Muscle layer of colon (tissue), 2 donors: ENCODE measurements at regions not wholly inside any gene's neighbourhood (a gene's known extent, or its start where the extent isn't known, plus 50 kb on each side); places are given as distances from the start of the nearest gene placed in this dataset.

ENCODE experiments used
- H3K27ac ChIP-seq: one replicate; pipeline ENCODE4 v1.7.0; 2013; ENCODE audit warnings: low read depth, mild to moderate bottlenecking, low read length, moderate library complexity
- H3K27me3 ChIP-seq, 2 donors: one replicate each; pipeline ENCODE4 v1.7.0; 2013; ENCODE audit warnings: low read length in 2 of 2, mild to moderate bottlenecking in 2 of 2; ENCODE audit not compliant: insufficient read depth in 2 of 2, control insufficient read depth in 1 of 2
- H3K36me3 ChIP-seq: one replicate; pipeline ENCODE4 v1.7.0; 2013; ENCODE audit warnings: mild to moderate bottlenecking, low read length; ENCODE audit not compliant: insufficient read depth
- H3K4me1 ChIP-seq: one replicate; pipeline ENCODE4 v1.7.0; 2013; ENCODE audit warnings: mild to moderate bottlenecking, low read length; ENCODE audit not compliant: insufficient read depth
- H3K4me3 ChIP-seq, 2 donors: one replicate each; pipeline ENCODE4 v1.7.0; 2013; ENCODE audit warnings: low read length in 2 of 2, low read depth in 1 of 2, mild to moderate bottlenecking in 1 of 2, moderate library complexity in 1 of 2
- H3K9ac ChIP-seq: one replicate; pipeline ENCODE4 v1.7.0; 2013; ENCODE audit warnings: low read length
- H3K9me3 ChIP-seq: one replicate; pipeline ENCODE4 v1.7.0; 2013; ENCODE audit warnings: mild to moderate bottlenecking, low read length
- donor health status: abdominal sarcoma.
- donor health status: Adenocarcinoma of cecum.

DNA sequence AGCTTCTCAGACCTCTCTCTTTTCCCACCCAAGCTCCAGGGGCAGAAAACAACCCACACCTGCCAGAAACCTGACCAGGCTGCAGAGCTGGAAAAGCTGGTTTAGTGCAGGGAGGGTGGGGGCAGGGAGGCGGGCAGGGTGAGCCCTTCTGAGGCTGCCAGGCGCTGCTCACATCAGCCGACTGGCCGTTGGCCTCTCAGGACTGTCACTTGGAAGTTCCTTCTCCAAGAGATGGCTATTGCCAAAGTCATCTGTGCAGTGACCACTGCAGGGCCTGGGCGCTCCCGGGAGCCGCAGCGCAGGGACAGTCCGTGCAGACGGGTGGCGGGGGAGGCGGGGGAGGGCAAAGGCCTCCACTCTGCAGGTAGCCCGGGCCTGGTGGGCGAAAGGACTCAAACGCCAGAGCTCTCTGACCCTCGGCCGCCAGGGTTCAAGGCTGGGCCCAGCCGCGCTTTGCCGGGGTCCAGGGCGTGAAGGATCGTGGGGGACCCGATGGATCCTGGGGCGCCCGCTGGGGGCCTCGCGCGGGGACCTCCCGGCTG lies 205.0 kb upstream of the IER5L start:
- no peaks in the 10 kb centered on the region for H3K9me3 ChIP-seq
- no peaks in the 10 kb centered on the region for H3K27me3 ChIP-seq
- H3K4me3 ChIP-seq = peak overlapping the region; percentile 47 to 69
- H3K4me1 ChIP-seq = peaks cover 10% of the 10 kb centered on the region
- H3K27ac ChIP-seq = peak overlapping the region; percentile 98
- H3K36me3 ChIP-seq = no peaks in the 10 kb centered on the region
- H3K9ac ChIP-seq = peak overlapping the region; percentile 16

DNA sequence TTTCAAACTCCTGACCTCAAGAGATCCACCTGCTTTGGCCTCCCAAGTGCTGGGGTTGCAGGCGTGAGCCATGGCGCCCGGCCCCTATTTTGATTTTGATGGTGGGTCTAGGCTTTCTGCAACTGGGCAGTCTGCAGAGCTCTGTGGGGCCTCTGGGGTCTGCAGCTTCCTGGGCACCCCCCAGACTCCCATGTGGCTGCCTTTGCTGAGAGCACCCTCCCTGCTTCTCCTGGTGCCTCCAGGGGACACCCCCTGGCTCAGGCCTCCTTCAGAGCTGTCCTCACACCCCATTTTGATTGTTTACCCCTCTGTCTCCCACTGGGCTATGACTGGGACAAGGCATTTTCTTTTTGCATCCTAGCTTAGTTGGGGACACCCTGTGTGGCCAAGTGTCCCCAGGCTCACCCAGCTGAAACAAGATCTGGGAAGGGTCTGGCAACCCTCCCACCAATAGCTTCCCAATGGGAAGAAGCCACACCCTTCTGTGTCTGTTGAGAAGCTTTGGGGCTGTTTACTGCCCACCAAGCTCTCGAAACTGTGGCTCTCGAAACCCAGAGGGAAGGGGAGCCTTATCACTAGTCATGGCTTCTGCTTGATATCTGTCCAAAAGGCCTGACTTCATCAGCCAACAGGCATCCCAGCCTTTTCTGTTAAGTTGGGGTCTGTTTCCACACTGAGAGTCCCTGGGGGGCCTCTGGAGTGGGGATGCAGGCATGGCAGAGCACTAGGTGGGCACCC lies 204.4 kb upstream of the IER5L start:
- Histone ChIP-seq H3K9ac (peak overlapping the region; percentile 16), H3K4me3 (peak overlapping the region; percentile 47 to 69)

DNA sequence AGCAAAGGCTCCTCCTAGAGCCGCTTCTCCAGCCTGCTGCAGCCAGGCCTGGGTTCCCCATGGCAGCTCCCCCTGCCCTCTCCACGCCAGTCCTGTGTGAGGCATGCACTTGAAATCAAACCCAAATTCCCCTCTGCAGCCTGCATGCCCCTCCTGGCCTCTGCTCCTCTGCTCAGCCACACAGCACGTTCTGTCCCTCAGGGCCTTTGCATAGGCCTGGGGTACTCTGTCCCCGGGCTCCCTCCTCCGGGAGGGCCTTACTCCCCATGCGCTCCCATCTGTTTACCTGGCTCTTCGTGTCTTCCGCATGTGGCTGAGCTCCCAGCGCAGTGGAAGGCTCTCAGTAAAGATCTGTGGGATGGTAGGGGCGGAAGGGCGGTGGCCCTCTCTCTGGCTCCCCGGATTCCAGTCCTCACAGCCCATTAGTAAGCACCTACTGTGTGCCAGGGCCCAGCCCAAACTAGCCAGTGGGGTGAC lies 203.5 kb upstream of the IER5L start:
- H3K9me3 ChIP-seq = no peaks in the 10 kb centered on the region
- no peaks in the 10 kb centered on the region for H3K27me3 ChIP-seq
- H3K27ac ChIP-seq = no peak overlapping the region
- no peak overlapping the region for H3K4me3 ChIP-seq
- H3K4me1 ChIP-seq = peaks cover 10% of the 10 kb centered on the region
- H3K36me3 ChIP-seq = no peaks in the 10 kb centered on the region
- no peak overlapping the region for H3K9ac ChIP-seq

More for the DNA sequence above, 204.4 kb upstream of the IER5L start:
- Histone ChIP-seq H3K9me3 (no peaks in the 10 kb centered on the region), H3K36me3 (no peaks in the 10 kb centered on the region), H3K27ac (peak overlapping the region; percentile 98), H3K27me3 (no peaks in the 10 kb centered on the region), H3K4me1 (peaks cover 10% of the 10 kb centered on the region)

DNA sequence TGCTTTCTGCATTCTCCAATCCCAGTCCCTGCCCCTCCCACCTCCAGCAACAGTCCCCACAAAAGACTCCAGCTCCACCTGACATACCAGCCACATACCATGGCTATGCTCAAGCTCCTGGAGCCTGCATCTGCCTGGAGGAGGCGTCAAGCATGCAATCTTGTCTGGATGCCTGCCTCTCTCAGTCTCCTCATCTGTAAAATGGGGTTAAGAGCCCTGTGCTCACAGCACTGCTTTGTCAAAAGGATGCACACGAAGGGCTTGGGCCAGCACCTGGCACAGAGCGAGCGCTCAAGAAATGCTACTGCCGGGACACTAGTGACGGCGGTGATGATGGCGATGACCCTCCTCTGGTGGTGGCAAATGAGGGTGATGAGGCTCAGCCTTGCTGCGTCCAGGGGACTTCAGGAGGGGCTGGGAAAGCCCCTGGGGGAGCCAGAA lies 202.9 kb upstream of the IER5L start:
- Histone ChIP-seq H3K4me3 (no peak overlapping the region), H3K27ac (no peak overlapping the region)

DNA sequence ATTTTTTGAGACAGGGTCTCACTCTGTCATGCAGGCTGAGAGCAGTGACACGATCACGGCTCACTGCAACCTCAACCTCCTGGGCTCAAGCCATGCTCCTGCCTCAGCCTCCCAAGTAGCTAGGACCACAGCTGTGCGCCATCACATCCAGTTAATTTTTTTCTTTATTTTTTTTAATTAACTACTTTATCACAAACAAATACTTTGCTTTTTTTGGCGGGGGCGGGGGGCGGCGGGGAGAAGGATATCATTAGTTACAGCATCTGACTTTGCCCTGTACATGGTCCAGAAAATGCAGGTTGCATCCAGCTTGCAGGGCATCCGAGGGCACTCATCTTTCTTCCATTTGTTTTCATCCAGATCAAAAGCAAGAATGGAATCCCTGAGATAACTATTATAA lies 201.8 kb upstream of the IER5L start:
- no peak overlapping the region for H3K9ac ChIP-seq
- H3K4me1 ChIP-seq = peaks cover 10% of the 10 kb centered on the region
- no peaks in the 10 kb centered on the region for H3K27me3 ChIP-seq
- no peak overlapping the region for H3K27ac ChIP-seq
- no peaks in the 10 kb centered on the region for H3K36me3 ChIP-seq
- H3K9me3 ChIP-seq = no peaks in the 10 kb centered on the region
- no peak overlapping the region for H3K4me3 ChIP-seq

More for the DNA sequence above, 202.9 kb upstream of the IER5L start:
- Histone ChIP-seq H3K9ac (no peak overlapping the region), H3K27me3 (no peaks in the 10 kb centered on the region), H3K4me1 (peaks cover 10% of the 10 kb centered on the region), H3K9me3 (no peaks in the 10 kb centered on the region), H3K36me3 (no peaks in the 10 kb centered on the region)

DNA sequence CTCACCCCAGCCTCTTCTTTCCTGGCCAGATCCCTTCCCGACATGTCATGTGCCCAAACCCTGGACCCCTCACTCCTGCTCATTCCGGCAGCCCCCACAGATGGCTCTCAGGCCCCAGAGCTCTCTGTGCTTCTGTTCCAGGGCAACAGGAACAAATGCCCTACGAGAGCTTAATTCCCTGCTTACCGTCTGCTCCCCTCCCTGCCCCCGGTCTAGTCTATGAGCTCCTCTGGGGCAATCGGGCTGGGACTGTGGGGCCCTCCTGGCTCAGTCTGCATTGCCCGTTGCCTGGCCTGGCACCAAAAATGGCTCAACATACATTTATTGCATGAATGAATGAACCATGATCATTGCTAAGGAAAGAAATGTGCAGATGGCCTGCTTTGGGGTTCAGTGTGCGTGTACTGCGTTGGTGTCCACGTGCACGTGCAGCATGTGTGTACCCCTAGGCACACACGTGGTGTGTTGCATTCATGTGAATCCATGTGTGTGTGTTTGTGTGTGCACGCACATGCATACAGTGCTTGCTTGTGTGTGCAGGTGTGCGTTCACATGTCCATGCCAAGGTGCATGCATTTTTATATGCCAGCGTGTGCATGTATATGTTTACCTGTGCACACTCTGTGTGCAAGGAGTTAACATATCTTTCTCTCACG lies 201.2 kb upstream of the IER5L start:
- Histone ChIP-seq H3K4me3 (no peak overlapping the region), H3K9me3 (no peaks in the 10 kb centered on the region), H3K9ac (no peak overlapping the region), H3K27me3 (no peaks in the 10 kb centered on the region), H3K36me3 (no peaks in the 10 kb centered on the region), H3K27ac (no peak overlapping the region), H3K4me1 (peaks cover 10% of the 10 kb centered on the region)

DNA sequence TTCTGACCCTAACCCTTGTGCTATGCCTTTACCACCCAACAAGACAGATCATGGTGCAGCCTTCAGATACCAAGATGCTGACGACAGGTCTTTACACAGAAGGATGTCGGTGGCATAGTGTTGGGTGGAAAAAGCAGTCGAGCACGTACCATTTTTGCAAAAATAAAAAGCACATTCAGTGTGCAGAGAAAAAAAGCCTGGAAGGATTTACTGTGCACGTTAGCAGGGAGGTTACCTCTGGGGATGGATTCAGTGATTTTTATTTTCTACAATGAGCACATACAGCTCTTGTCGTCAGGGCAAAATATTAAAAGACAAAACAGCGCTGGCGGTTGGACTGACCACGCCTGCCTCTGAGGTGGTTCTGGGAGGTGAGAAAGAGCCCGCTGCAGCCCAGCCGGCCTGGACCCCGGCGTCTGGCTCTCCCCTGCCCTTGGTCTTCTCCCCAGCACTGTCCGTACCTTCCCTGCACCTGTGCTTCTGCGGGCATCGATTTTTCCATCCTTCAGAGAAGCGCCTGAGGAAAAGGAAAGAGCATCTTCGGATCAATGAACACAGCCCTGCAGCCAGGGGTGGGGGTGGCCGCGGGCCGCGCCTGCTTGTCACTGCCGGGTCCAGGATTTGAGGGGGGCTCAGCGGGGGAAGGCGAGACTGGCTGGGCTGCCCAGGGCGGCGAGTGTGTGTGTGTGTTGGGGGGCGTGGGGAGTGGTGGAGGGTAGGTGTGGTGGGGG lies 200.0 kb upstream of the IER5L start:
- peaks cover 10% of the 10 kb centered on the region for H3K4me1 ChIP-seq
- H3K27ac ChIP-seq = no peak overlapping the region
- no peaks in the 10 kb centered on the region for H3K36me3 ChIP-seq
- H3K9ac ChIP-seq = no peak overlapping the region
- no peaks in the 10 kb centered on the region for H3K27me3 ChIP-seq
- no peak overlapping the region for H3K4me3 ChIP-seq
- H3K9me3 ChIP-seq = no peaks in the 10 kb centered on the region

DNA sequence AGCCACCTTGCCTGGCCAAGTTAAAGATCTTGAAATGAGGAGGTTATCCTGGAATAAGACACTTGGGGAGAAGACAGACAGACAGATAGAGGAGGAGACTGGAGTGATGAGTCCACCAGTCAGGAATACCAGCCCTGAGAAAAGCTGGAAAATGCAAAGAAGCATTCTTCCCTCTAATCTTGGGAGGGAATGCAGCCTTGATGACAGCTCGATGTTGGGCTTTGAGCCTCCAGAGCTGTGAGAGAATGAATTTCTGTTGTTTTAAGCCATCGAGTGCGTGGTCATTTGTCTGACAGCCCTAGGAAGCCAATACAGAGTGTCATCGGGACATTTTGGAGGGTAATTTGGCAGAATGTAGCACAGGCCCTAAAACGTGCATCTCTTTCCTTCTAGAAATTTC lies 199.1 kb upstream of the IER5L start:
- Histone ChIP-seq H3K4me3 (no peak overlapping the region), H3K9me3 (no peaks in the 10 kb centered on the region), H3K36me3 (no peaks in the 10 kb centered on the region), H3K9ac (no peak overlapping the region), H3K4me1 (peaks cover 1% of the 10 kb centered on the region), H3K27ac (no peak overlapping the region), H3K27me3 (no peaks in the 10 kb centered on the region)

DNA sequence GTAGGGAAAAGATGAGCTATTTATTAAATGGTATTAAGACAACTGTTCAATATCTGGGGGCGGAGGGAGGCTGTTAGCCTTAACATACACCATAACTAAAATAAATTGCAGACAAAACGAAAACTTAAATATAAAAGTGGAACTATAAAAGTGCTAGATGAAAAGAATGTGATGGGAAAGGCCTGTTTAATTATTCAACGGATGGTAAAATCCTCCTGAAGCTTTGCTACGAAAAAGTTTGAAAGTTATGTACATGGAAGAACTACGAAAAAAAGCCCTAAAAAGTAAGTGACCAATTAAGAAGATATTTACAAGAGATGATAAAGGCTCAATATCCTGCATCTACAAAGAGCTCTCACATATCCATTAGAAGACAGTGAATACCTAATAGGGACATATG lies 197.8 kb upstream of the IER5L start:
- Histone ChIP-seq H3K4me1 (no peaks in the 10 kb centered on the region), H3K27ac (no peak overlapping the region), H3K9ac (no peak overlapping the region), H3K9me3 (no peaks in the 10 kb centered on the region), H3K4me3 (no peak overlapping the region), H3K36me3 (no peaks in the 10 kb centered on the region), H3K27me3 (no peaks in the 10 kb centered on the region)

DNA sequence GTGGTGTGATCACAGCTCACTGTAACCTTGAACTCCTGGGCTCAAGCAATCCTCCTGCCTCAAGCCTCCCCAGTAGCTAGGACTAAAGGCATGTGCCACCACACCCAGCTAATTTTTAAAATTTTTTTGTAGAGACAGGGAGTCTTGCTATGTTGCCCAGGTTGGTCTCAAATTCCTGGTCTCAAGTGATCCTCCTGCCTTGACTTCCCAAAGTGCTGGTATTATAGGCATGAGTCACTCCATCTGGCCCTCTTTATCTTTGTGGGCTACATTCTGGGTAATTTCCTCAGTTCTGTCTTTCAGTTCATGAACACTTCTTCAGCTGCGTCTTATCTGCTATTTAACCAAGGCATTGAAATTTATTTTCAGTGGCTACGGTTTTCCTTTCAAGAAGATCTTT lies 196.6 kb upstream of the IER5L start:
- no peaks in the 10 kb centered on the region for H3K27me3 ChIP-seq
- H3K27ac ChIP-seq = no peak overlapping the region

DNA sequence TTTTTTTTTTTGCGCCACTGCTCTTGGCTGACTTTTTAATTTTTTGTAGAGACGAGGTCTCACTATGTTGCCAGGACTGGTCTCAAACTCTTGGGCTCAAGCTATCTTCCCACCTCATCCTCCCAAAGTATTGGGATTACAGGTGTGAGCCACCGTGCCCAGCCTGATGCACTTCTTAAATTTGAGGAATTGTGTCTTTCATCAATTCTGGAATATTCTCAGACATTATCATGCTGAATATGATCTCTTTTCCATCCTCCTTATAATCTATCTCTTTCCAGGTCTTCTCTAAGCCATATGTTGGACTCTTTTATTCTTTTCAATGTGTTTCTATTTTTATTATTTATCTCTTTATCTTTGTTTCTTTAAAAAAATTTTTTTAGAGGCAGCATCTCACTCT lies 196.2 kb upstream of the IER5L start:
- no peak overlapping the region for H3K27ac ChIP-seq
- no peaks in the 10 kb centered on the region for H3K4me1 ChIP-seq
- no peaks in the 10 kb centered on the region for H3K9me3 ChIP-seq
- no peak overlapping the region for H3K4me3 ChIP-seq
- no peaks in the 10 kb centered on the region for H3K27me3 ChIP-seq
- no peak overlapping the region for H3K9ac ChIP-seq
- H3K36me3 ChIP-seq = no peaks in the 10 kb centered on the region

More for the DNA sequence above, 196.6 kb upstream of the IER5L start:
- Histone ChIP-seq H3K36me3 (no peaks in the 10 kb centered on the region), H3K4me3 (no peak overlapping the region), H3K9me3 (no peaks in the 10 kb centered on the region), H3K9ac (no peak overlapping the region), H3K4me1 (no peaks in the 10 kb centered on the region)
